Thoracic aorta (tissue), 2 donors: ENCODE measurements at regions not wholly inside any gene's neighbourhood (a gene's known extent, or its start where the extent isn't known, plus 50 kb on each side); places are given as distances from the start of the nearest gene placed in this dataset.

Experiments used
- ATAC-seq: fragments of 150-250 bp; one replicate; pipeline ENCODE4 v1.8.0; 2017; ENCODE audit warnings: low read depth; ENCODE audit not compliant: insufficient number of reproducible peaks, low FRiP score
- DNase-seq: peaks from one replicate; pipeline ENCODE4 v3.0.0-alpha.2; 2020; ENCODE audit warnings: low spot score
- H3K27ac ChIP-seq, 2 donors: fragments of 200-600 bp; sonication (generic); 1 replicate in 1 of 2; 2 replicates in 1 of 2; pipeline ENCODE4 v1.5.1; 2016; ENCODE audit warnings: mild to moderate bottlenecking in 2 of 2, moderate library complexity in 2 of 2
- H3K27me3 ChIP-seq: fragments of 200-600 bp; sonication (generic); replicated peaks from 2 replicates; pipeline ENCODE4 v1.6.0; 2016; ENCODE audit warnings: mild to moderate bottlenecking; ENCODE audit not compliant: insufficient read depth
- H3K36me3 ChIP-seq: fragments of 200-600 bp; sonication (generic); one replicate; pipeline ENCODE4 v1.5.1; 2016
- H3K4me1 ChIP-seq, 2 donors: fragments of 200-600 bp; sonication (generic); 1 replicate in 1 of 2; 2 replicates in 1 of 2; pipeline versions ENCODE4 v1.5.1 to v1.6.0; 2016; ENCODE audit warnings: low read depth in 2 of 2, mild to moderate bottlenecking in 1 of 2; ENCODE audit not compliant: control insufficient read depth in 1 of 2
- H3K4me3 ChIP-seq: fragments of 200-600 bp; sonication (generic); 2 replicates; pipeline ENCODE4 v1.5.1; 2016; ENCODE audit warnings: mild to moderate bottlenecking
- H3K9me3 ChIP-seq: fragments of 200-600 bp; sonication (generic); 2 replicates; pipeline ENCODE4 v1.5.1; 2016
- TF ChIP-seq, protein P1 (sequence below): fragments of 200-600 bp; sonication (generic); IDR thresholded peaks from one replicate; pipeline ENCODE4 v1.5.1; 2019; ENCODE audit warnings: antibody characterized with exemption

DNA sequence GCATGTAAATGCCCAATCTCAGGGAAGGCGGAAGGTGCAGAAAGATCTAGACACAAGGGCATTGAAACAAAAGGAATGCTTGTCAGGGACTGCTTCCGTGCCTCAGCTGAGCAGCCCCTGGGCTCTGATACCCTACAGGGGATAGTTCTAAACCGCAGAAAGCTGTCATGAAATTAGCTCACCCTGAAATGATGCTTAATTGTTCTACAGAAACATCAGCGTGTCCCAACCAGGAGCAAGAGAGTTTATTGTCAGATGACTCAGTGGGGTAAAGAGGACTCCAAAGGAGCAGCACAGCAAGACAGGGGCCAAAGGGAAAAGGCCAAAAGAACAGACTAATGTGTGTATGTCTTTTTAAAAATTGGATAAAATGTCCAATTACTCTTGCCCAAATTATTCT, 258.4 kb upstream of the JARID2 start:
- H3K27ac ChIP-seq = no peak overlapping the region
- DNase-seq = no peak
- H3K4me3 ChIP-seq = no peak overlapping the region
- no peak for ATAC-seq
- no peaks in the 10 kb centered on the region for H3K27me3 ChIP-seq
- H3K9me3 ChIP-seq = no peaks in the 10 kb centered on the region
- no peaks in the 10 kb centered on the region for H3K4me1 ChIP-seq
- TF ChIP-seq, protein P1, sequence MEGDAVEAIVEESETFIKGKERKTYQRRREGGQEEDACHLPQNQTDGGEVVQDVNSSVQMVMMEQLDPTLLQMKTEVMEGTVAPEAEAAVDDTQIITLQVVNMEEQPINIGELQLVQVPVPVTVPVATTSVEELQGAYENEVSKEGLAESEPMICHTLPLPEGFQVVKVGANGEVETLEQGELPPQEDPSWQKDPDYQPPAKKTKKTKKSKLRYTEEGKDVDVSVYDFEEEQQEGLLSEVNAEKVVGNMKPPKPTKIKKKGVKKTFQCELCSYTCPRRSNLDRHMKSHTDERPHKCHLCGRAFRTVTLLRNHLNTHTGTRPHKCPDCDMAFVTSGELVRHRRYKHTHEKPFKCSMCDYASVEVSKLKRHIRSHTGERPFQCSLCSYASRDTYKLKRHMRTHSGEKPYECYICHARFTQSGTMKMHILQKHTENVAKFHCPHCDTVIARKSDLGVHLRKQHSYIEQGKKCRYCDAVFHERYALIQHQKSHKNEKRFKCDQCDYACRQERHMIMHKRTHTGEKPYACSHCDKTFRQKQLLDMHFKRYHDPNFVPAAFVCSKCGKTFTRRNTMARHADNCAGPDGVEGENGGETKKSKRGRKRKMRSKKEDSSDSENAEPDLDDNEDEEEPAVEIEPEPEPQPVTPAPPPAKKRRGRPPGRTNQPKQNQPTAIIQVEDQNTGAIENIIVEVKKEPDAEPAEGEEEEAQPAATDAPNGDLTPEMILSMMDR = no peak
- no peaks in the 10 kb centered on the region for H3K36me3 ChIP-seq

DNA sequence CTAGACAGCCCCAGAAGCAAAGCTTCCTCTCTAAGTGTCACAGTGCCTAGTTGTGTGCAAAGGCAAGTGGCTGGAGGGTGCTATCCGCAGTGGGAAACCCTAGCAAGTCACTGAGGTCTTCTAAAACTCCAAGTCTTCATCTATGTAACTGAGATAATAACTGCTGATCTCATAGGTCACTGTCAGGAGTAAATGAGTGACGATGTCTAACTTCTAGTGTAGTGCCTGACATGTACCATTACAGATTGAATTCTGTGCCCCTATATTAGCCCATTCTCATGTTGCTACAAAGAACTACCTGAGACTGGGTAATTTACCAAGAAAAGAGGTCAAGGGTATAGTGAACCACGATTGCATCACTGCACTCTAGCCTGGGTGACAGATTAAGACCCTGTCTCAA, 253.5 kb upstream of the JARID2 start:
- Histone ChIP-seq H3K4me3 (no peak overlapping the region), H3K27ac (no peak overlapping the region), H3K27me3 (no peaks in the 10 kb centered on the region), H3K36me3 (no peaks in the 10 kb centered on the region), H3K4me1 (no peaks in the 10 kb centered on the region), H3K9me3 (no peaks in the 10 kb centered on the region)
- TF ChIP-seq, protein P1 = no peak
- no peak for ATAC-seq
- no peak for DNase-seq

DNA sequence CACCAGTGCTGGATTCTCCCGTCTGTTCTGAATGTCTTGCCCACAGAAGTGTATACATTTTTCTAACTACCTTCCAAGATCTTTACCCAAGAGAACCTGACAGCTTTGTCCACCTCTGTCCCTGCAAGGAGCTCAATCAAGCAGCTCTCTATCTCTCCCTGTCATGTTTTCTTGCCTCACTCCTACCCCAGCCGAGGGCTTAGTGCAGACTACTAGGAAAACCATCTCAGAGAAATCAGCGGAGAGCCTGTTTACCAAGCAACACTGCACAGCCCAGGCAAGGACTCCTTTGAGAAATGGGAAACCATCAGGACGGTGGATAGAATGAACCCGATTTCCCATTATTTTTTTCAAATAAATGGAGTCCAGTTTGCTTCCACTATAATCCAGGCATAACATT, 250.7 kb upstream of the JARID2 start:
- H3K27ac ChIP-seq = no peak overlapping the region
- no peaks in the 10 kb centered on the region for H3K9me3 ChIP-seq
- H3K36me3 ChIP-seq = no peaks in the 10 kb centered on the region
- ATAC-seq (no peak), DNase-seq (no peak)
- no peaks in the 10 kb centered on the region for H3K27me3 ChIP-seq
- H3K4me1 ChIP-seq = no peaks in the 10 kb centered on the region
- TF ChIP-seq, protein P1 = no peak
- no peak overlapping the region for H3K4me3 ChIP-seq

DNA sequence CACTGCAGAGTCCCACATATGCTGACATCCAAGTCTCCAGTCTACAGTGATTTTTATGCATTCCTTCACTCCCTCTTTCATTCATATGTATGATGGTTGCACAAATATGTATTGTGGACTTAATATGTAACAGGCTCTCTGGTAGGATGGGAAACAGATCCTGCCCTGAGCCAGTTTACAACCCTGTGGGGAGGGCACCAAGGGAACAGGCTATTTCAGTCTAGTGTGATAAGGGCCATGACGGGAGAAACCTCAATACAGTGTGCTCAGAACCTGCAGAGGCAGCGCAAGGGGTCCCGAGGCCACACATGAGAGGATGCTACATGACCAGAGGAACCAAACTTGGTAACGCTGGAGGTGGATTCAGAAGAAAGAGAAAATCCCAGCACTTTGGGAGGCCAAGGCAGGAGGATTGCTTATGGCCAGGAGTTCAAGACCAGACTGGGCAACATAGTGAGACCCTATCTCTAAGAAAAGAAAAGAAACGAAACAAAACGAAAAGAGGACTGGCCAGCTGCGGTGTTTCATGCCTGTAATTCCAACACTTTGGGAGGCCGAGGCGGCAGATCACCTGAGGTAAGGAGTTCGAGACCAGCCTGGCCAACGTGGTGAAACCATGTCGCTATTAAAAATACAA, 249.8 kb upstream of the JARID2 start:
- ATAC-seq (no peak), DNase-seq (no peak)
- TF ChIP-seq, protein P1 = no peak

DNA sequence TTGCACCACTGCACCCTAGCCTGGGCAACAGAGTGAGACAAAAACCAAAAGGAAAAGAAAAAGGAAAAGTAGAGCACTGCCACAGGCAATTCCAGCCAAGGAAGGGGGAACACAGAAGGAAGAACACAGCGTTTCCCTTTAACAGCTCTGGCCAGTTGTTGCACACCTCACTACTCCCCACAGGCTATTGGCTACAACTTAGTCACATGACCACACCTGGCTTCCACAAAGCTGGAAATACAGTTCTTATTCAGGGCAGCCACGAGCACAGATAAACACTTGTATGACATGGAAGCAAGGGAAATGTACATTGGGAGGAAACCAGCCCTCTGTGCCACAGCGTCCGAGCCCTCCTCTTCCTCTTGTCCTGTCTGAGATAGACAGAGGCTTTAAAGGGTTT, 249.0 kb upstream of the JARID2 start:
- no peak overlapping the region for H3K4me3 ChIP-seq
- ATAC-seq (no peak), DNase-seq (no peak)
- no peak overlapping the region for H3K27ac ChIP-seq
- H3K4me1 ChIP-seq = no peaks in the 10 kb centered on the region
- TF ChIP-seq, protein P1 = no peak
- H3K9me3 ChIP-seq = no peaks in the 10 kb centered on the region
- H3K36me3 ChIP-seq = no peaks in the 10 kb centered on the region
- no peaks in the 10 kb centered on the region for H3K27me3 ChIP-seq

More for the DNA sequence above, 249.8 kb upstream of the JARID2 start:
- no peaks in the 10 kb centered on the region for H3K36me3 ChIP-seq
- H3K9me3 ChIP-seq = no peaks in the 10 kb centered on the region
- H3K4me3 ChIP-seq = no peak overlapping the region
- no peak overlapping the region for H3K27ac ChIP-seq
- H3K4me1 ChIP-seq = no peaks in the 10 kb centered on the region
- no peaks in the 10 kb centered on the region for H3K27me3 ChIP-seq
